Activated CD8-positive, alpha-beta memory T cell treated with anti-CD3 and anti-CD28 coated beads for 4 hours (primary cell): ENCODE measurements at regions not wholly inside any gene's neighbourhood (a gene's known extent, or its start where the extent isn't known, plus 50 kb on each side); places are given as distances from the start of the nearest gene placed in this dataset.

Experiments used
- DNase-seq, 2 donors: peaks; one replicate each; pipeline ENCODE4 v3.0.0-alpha.2; 2020; ENCODE audit warnings: low read depth in 2 of 2

- DNase-seq = no peak
These were observed 173.2 kb downstream of the CDH26 start for GRCh38 chr20:60131375-60131774.

GRCh38 chr20:60132162-60132826 is 174.1 kb downstream of the CDH26 start:
- DNase-seq = no peak

DNA sequence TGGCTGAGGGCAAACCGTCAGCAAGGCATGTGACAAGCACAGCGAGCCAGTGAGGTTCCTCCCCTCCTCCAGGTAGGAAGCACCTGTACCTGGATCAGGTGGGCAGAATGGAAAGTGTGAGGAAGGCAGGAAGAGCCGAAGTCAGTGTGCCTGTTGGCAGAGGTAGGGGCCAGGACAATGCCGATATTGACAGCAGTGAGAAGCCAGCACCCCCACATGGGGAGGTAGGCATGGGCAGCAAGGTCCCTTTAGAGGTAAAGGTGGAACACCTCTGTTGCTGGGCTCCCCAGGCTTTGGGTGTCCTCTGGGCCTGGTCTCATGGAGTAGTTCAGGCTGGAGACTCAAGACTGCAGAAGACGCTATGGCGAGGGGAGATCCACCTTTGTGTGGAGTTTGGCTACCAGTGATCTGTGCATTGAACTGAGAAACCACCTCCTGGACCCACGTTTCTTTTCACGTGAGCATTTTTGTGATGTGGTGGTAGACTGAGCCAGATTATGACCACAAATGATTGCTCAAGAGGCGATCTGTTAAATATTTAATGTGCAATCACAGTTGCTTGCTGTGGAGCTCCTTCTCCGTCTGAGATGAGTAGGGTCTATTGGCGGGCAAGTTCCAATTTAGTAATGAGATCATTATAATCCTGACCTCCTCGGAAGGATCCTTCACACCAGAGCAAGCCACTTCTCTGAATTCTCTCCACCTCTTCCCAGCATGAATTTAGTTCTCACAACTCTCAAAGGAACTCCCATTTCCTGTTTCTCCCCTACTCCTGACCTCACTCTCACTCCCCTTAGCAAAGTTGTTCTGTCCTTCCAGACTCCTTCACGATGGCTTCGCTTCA is 174.8 kb downstream of the CDH26 start:
- DNase-seq = no peak

DNA sequence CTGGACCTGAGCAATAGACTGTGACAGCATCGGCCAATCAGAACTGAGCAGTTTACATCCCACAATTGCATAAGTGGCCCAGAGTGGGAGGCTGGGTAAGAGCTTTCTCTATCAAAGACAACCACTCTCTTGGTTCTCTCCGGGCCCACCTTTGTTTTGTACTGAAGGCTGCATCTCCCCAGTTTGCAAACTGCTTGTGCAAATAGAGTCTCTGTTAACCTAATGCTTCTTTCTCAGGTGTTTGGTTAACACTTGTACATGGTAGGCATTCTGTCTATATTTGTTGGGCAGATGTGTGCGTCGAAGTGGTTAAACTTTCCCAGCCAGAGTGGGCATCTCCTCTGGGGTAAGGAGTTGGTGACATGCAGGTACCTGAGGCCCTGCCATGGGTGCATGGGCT is 177.1 kb downstream of the CDH26 start:
- no peak for DNase-seq

GRCh38 chr20:60136645-60137401 is 178.6 kb downstream of the CDH26 start:
- no peak for DNase-seq

GRCh38 chr20:60137657-60138245 is 179.5 kb downstream of the CDH26 start:
- DNase-seq = peak in 1 of 2 donors; percentile 13

GRCh38 chr20:60138256-60139220 is 180.3 kb downstream of the CDH26 start:
- peak in 1 of 2 donors; percentile 19 for DNase-seq

DNA sequence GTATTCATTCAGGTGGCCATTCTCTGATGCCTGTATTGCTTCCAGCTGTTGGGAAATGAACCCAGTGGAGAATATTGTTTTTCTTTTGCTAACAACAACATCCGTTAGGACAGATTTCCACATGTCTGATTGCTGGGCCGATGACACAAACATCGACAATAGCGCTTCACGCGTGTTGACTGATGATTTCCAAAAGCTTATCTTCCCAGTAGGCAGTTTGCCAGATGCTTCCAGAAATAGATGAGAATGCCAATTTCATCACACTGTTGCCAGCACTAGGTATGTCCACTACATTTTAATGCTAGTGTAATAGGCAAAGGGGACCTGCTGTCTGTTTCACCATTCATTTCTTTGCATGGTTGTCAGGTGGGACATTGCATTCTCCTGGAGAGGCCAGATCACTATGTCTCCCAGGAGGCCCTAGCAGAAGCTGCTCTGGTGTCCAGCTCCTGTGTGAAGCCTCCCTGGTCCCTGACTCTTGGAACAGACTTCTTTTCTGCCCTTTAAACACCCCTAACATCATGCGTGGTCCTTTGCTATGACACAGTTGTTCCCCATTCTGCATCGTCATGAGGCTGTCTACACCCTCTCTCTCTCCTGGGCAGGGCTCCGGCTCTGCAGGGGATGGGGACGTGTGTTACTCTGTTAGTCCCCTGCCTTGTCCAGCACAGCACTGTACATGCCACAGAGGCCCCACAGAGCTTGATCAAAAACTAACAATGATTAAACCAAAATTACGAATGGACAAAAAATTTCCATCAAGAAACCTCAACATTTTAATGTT is 181.6 kb downstream of the CDH26 start:
- DNase-seq = no peak

- no peak for DNase-seq
These were observed 184.4 kb downstream of the CDH26 start for GRCh38 chr20:60142587-60142986.

DNA sequence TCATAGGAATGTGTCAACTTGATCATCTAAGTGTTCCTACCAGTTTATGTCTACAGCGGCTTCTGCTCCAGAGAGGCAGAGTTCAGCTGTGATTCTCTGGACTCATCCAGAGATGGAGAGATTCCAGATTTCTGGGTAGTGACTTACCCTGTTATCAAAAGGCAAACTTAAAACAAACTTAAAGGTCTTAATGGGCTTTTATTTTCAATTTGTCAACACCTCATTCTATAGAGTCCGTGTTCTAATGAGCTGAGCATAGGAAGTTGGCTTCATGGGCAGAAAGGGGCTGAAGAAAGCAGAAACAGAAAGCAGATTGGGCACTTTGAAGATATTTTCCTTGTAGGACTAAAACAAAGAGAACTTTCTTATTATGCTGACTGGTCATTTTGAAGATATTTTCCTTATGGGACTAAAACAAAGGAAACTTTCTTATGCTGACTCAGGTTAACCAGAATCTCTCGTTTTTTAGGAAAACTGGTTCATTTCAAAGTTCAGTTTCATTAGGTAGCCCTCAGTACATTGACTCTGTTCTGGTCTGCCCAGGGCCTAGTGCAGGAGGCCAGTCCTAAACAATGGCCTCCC is 185.1 kb downstream of the CDH26 start:
- no peak for DNase-seq

- no peak for DNase-seq
These were observed 186.2 kb downstream of the CDH26 start for GRCh38 chr20:60144404-60144803.

DNA sequence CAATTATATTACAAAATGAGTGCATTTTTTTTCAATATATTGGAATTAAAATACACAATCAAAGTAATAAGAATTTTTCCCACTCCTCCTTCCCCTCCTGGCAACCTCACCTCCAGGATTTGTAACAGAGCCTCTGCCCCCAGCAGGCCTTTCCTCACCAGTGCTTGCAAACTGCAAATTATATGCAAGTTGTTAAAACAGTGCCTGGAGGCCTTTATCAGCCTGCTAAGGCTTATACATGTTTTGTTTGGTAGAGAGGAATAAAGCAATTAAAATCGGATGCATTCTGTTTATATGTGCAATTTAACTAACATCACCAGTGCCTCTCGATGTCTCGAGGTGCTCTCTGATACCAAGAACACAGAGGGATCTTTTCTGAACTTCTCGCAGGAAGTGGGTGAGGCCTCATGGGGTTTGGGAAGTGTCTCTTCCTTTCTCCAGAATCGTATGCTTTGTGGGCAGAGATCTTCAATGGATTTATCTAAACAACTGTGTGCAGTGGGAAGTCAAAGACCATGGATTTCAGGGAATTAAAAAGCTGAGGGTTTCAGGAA is 186.8 kb downstream of the CDH26 start:
- no peak for DNase-seq

DNA sequence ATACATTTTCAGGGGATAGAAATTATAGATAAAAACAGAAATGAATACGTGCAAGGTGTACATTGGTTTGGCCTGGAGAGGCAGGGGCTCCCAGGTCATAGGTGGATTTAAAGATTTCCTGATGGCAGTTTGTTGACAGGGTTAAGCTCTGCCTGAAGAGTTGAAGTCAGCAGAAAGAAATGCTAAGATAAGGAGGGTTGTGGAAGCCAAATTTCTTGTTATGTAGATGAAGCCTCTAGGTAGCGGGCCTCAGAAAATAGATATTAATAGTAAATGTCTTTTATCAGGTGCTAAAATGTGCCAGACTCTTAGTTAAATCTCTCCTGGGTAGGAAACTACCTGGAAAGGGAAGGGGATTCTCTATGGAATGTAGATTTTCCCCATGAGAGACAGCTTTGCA is 188.8 kb downstream of the CDH26 start:
- DNase-seq = no peak

- no peak for DNase-seq
These were observed 190.7 kb downstream of the CDH26 start for GRCh38 chr20:60148885-60149284.

DNA sequence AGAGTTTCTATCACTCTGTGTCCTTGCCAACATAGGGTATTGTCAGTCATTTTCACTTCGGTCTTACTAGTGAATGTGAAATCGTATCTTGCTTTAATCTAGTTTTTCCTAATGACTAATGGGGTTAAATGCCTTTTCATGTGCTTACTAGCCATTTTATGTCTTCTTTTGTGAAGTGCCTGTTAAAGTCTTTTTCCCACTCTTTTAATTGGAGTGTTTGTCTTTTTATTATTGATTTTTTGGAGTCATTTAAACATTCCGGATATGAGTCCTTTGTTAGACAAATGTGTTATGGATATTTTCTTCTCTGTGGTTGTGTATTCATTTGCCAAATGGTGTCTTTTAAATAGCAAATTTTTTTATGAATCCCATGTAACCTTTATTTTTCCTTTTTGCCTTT is 194.6 kb downstream of the CDH26 start:
- no peak for DNase-seq

- DNase-seq = no peak
These were observed 202.4 kb downstream of the CDH26 start for GRCh38 chr20:60160451-60161145.

GRCh38 chr20:60167812-60168211 is 209.6 kb downstream of the CDH26 start:
- no peak for DNase-seq

DNA sequence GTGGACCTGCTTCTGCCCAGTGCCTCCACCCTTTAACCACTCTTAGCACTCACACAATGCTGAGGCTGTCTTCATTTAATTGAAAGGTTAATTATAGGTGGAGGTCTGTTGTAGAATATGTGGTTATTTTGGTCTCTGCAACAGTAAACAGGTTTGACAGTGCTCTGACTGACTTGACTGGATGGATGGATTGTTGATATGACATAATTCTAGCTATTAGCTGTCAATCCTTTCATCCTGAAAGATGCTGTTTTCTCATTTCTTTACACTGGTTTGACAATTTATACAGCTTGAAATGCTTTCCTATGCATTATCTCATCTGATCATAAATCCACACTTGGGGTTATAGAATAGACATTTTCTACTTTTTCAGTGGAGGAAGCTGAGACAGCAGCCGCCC is 210.7 kb downstream of the CDH26 start:
- DNase-seq = no peak

- no peak for DNase-seq
These were observed 211.9 kb downstream of the CDH26 start for GRCh38 chr20:60170116-60170515.
